Adipocyte (in vitro differentiated cells): ENCODE measurements at regions not wholly inside any gene's neighbourhood (a gene's known extent, or its start where the extent isn't known, plus 50 kb on each side); places are given as distances from the start of the nearest gene placed in this dataset.

Source experiments
- DNase-seq: peaks from one replicate; pipeline ENCODE4 v3.0.0-alpha.2; 2015; ENCODE audit warnings: low read depth
- H3K27me3 ChIP-seq: replicated peaks from 2 replicates; pipeline ENCODE4 v1.7.0; 2013; ENCODE audit warnings: mild to moderate bottlenecking, low read length, moderate library complexity; ENCODE audit not compliant: control insufficient read depth, insufficient read depth
- H3K36me3 ChIP-seq: 2 replicates; pipeline ENCODE4 v1.7.0; 2013; ENCODE audit warnings: low read length, mild to moderate bottlenecking, moderate library complexity; ENCODE audit not compliant: control insufficient read depth, insufficient read depth, severe bottlenecking
- H3K4me1 ChIP-seq: 2 replicates; pipeline ENCODE4 v1.7.0; 2013; ENCODE audit warnings: mild to moderate bottlenecking, low read length, moderate library complexity; ENCODE audit not compliant: control insufficient read depth, insufficient read depth
- H3K4me3 ChIP-seq: 2 replicates; pipeline ENCODE4 v1.7.0; 2013; ENCODE audit warnings: mild to moderate bottlenecking, low read length, moderate library complexity
- H3K9ac ChIP-seq: 2 replicates; pipeline ENCODE4 v1.7.0; 2013; ENCODE audit warnings: mild to moderate bottlenecking, low read length, moderate library complexity
- H3K9me3 ChIP-seq: 2 replicates; pipeline ENCODE4 v1.7.0; 2013; ENCODE audit warnings: mild to moderate bottlenecking, low read length, moderate library complexity; ENCODE audit not compliant: control insufficient read depth

DNA sequence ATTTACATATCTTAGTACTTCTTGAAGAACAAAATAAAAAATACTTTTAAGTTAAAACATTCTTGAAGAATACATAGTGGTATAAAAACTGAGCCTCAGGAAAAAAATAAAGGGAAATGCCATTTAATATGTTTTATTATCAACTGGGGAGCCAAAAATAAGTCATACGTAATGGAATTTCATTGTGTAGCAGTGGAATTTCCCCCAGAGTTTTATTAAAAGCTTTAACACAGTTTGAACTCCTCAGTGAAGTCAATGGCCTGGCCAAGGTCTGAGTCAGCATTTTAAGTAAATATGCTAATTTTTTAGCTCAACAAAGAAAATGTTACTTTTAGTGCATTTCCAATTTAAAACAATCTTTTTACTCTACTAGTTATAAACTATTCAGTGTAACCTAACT, 350.1 kb upstream of the ATP2B1 start:
- peak; percentile 69 for DNase-seq

DNA sequence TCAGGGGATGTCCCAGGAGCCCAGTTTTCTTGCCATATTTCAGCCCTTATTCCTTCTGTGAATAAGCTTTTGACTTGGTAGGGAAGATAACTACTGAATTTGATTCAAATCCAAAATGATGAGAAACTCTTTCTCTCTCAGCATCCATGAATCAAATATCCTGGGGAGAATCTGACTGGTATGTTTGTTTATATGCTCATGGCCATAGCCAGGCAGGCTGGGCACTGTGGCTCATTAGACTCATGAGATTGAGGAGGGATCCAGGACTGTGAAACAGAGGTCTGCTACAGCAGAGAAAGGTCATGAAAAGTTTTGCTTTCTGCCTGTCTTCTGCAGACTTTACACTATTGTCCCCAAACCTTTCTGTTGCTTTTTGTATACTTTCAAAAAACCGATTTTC, 346.4 kb upstream of the ATP2B1 start:
- Histone ChIP-seq H3K4me1 (peaks cover 15% of the 10 kb centered on the region), H3K4me3 (no peak overlapping the region), H3K9ac (no peak overlapping the region), H3K36me3 (no peaks in the 10 kb centered on the region), H3K27me3 (no peaks in the 10 kb centered on the region), H3K9me3 (no peaks in the 10 kb centered on the region)
- no peak for DNase-seq

More for the DNA sequence above, 350.1 kb upstream of the ATP2B1 start:
- peaks cover 20% of the 10 kb centered on the region for H3K4me1 ChIP-seq
- H3K4me3 ChIP-seq = no peak overlapping the region
- no peaks in the 10 kb centered on the region for H3K36me3 ChIP-seq
- no peaks in the 10 kb centered on the region for H3K27me3 ChIP-seq
- no peaks in the 10 kb centered on the region for H3K9me3 ChIP-seq
- no peak overlapping the region for H3K9ac ChIP-seq

DNA sequence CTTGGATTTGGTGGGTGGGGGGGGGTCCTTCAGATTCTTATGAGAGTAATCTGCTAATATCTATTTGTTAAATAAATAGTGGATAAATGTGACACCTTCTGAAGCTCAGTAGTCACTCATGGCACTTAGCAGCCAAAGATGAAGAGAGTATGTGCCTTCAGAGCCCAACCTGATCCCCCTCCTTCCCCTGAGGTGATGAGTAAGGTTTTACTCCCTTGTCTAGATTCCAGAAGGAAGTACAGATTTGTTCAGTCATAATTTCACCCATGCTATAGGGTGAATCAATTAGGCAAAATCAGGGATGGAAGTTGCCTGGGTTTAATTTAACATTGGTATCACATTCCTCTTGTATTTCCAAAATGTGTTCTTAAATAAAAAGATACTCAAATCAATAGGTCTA, 340.3 kb upstream of the ATP2B1 start:
- H3K4me1 ChIP-seq = no peaks in the 10 kb centered on the region

DNA sequence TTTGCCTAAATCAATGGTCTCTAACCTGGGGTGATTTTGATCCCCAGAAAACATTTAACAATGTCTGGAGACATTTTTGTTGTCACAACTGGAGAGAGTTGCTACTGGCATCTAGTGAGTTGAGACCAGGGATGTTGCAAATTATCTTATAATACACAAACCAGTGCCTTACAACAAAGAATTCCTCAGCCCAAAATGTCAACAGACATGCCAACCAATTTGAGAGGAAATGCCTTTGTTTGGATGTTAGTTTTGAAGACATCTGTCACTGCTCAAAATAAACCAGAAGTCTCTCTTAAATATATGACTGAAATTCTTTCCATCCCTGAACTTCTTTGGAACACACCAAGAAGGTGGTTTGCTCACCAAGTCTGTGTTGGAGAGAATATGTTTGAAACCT, 336.9 kb upstream of the ATP2B1 start:
- Histone ChIP-seq H3K4me1 (peaks cover 9% of the 10 kb centered on the region), H3K36me3 (no peaks in the 10 kb centered on the region), H3K9me3 (no peaks in the 10 kb centered on the region), H3K4me3 (no peak overlapping the region), H3K9ac (no peak overlapping the region), H3K27me3 (no peaks in the 10 kb centered on the region)
- peak; percentile 17 for DNase-seq

More for the DNA sequence above, 340.3 kb upstream of the ATP2B1 start:
- Histone ChIP-seq H3K9ac (no peak overlapping the region), H3K36me3 (no peaks in the 10 kb centered on the region), H3K27me3 (no peaks in the 10 kb centered on the region), H3K9me3 (no peaks in the 10 kb centered on the region), H3K4me3 (no peak overlapping the region)
- no peak for DNase-seq

DNA sequence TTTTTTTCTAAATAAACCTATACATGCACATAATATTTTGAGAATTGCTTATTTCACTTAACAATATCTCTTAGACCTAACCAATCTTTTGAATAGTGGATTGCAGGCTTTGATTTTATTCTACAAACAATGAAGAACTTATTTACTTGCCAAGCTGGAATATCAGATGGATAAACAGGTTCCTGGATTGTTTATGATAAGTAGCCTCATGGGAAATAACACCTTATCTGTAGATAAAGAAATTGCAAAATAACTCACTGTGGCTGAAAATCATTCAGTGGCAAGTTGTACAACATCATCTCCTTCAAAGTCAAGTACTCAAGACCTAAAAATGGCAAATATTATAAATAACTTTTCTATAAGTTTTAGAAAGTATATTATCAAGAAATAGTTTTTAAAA, 335.4 kb upstream of the ATP2B1 start:
- no peaks in the 10 kb centered on the region for H3K9me3 ChIP-seq
- no peak overlapping the region for H3K9ac ChIP-seq
- H3K4me3 ChIP-seq = no peak overlapping the region
- H3K4me1 ChIP-seq = peaks cover 9% of the 10 kb centered on the region
- H3K27me3 ChIP-seq = no peaks in the 10 kb centered on the region
- no peaks in the 10 kb centered on the region for H3K36me3 ChIP-seq
- DNase-seq = no peak

DNA sequence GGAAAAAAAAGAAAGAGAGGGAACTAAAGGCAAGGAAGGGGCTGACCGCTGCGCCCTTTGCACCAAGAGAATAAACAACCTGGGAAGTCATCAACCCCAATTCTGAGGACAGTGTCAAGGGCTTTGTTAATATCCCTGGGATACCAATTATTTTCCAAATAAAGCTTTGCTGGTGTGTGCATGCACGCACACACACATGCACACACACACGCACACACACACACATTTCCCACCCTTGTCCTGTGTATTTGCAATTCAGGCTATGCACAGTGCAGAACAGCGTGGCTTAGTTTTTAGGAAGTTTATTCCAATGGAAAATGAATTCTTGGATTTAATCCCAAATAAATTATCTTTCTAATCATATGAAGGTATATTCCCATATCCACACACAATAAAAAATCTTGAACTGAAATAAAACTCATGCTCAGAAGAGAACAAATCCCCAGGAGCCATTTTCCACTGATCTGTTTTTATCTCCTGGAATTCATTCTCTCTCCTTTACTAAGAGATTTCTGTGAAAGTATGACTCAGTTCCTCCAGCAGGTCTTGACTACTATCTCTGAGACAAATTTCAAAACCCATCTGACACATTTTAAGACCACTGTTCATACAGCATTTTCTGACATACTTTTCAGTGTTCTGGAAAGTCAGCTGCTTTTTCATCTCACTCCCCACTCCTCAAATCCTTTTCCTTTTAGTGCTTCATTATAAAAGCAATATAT, 334.4 kb upstream of the ATP2B1 start:
- Histone ChIP-seq H3K4me3 (no peak overlapping the region), H3K9ac (no peak overlapping the region), H3K27me3 (no peaks in the 10 kb centered on the region), H3K36me3 (no peaks in the 10 kb centered on the region), H3K4me1 (peaks cover 10% of the 10 kb centered on the region), H3K9me3 (no peaks in the 10 kb centered on the region)
- peak; percentile 66 for DNase-seq

DNA sequence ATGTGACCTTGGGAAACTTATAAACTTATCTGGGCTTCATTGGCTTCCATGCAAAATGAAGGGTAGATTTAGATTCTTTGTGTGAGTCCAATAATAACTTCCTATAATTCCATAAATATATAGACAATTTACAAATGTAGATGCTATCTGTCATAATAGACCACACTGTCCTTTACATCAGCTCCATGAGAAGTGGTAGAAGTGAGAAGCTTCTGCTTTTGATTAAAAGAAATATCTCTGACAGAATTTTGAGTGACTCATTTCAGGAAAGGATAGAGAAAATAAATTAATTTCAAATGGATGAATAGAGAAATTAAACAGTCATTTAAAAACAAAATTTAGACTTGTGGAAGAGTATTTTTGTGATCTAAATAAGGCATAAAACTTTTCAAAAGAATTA, 329.7 kb upstream of the ATP2B1 start:
- Histone ChIP-seq H3K27me3 (no peaks in the 10 kb centered on the region), H3K9me3 (peaks cover 7% of the 10 kb centered on the region), H3K9ac (no peak overlapping the region), H3K4me3 (no peak overlapping the region), H3K36me3 (no peaks in the 10 kb centered on the region), H3K4me1 (peaks cover 21% of the 10 kb centered on the region)
- DNase-seq = no peak

DNA sequence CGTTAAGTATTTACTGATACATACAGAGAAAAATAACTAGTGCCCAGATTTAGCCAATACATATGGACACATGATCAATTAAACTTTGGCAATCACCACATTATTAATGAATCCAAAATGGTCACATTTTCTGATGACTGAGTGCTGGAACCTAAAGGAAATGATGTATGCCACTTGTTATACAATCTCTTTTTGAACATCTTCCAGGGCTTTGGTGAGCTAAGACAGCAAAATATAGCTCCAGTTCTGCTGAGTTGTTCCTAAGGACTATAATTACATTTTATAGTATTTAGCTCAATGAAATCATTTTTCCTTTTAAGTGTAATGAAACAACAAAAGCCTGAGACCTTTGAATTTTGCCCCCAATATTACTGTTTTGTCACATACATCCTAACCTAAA, 329.1 kb upstream of the ATP2B1 start:
- Histone ChIP-seq H3K36me3 (no peaks in the 10 kb centered on the region), H3K9me3 (peaks cover 7% of the 10 kb centered on the region), H3K27me3 (no peaks in the 10 kb centered on the region), H3K9ac (no peak overlapping the region), H3K4me3 (no peak overlapping the region), H3K4me1 (peaks cover 17% of the 10 kb centered on the region)
- DNase-seq = peak; percentile 36

DNA sequence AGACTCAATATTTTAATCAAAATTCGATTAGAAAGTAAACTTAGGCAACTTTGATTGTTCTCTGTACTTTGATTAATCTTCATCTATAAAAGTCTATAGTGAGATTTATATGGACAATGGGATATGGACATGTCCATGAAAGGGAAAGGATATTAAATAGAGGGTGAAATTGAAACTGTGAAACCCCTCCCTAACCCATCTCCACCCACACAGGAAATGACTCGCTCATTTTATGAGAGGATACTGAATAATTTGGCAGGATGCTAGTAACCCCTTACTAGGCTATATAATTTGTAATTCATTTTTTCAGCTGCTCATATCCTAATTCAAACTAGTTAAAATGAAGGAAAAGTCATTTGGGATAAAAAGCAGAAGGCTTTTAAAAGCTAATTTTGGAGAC, 328.0 kb upstream of the ATP2B1 start:
- Histone ChIP-seq H3K27me3 (no peaks in the 10 kb centered on the region), H3K4me3 (no peak overlapping the region)
- DNase-seq = no peak

DNA sequence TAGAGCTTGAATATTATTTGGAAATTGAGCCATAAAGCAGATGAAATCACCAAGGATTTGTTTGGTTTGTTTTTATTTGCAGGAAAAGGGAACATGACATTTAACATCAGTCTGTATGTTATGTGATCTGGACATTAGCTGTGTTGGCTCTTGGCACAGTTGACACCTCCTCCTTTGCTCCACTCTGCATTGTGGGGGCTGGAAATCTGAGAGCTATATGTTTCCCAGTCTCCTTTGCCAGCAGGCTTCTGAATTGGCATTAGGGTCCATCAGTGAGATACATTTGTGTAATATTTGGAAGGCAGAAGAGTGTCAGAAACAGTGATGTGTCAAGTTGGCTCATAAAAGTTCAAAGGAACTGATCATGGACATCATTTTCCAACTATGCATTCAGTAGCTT, 322.1 kb upstream of the ATP2B1 start:
- no peak overlapping the region for H3K4me3 ChIP-seq
- DNase-seq = no peak
- no peaks in the 10 kb centered on the region for H3K9me3 ChIP-seq
- H3K27me3 ChIP-seq = no peaks in the 10 kb centered on the region
- no peak overlapping the region for H3K9ac ChIP-seq
- H3K4me1 ChIP-seq = peaks cover 3% of the 10 kb centered on the region
- H3K36me3 ChIP-seq = no peaks in the 10 kb centered on the region

More for the DNA sequence above, 328.0 kb upstream of the ATP2B1 start:
- H3K4me1 ChIP-seq = peaks cover 17% of the 10 kb centered on the region
- no peaks in the 10 kb centered on the region for H3K36me3 ChIP-seq
- peaks cover 7% of the 10 kb centered on the region for H3K9me3 ChIP-seq
- no peak overlapping the region for H3K9ac ChIP-seq

DNA sequence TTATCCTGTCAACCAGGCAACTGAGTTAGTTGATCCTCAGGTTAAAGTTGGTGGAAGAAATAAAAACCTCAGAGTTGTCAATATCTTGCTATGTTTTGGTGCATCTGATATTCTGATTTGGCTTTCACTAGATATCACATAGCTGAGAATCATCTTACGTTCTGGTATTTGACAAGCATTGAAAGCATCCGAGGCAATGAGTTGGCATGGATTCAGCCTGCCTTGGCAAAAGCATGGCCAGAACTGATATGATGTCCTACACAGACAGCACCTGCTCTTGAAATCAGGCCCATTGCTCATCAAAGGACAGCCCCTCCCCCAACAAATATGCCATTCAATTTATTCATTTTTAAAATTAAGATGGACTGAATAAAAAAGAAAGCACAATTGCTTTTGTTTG, 320.7 kb upstream of the ATP2B1 start:
- no peaks in the 10 kb centered on the region for H3K36me3 ChIP-seq
- no peak for DNase-seq
- H3K27me3 ChIP-seq = no peaks in the 10 kb centered on the region
- H3K4me1 ChIP-seq = peaks cover 5% of the 10 kb centered on the region
- H3K9me3 ChIP-seq = no peaks in the 10 kb centered on the region
- H3K4me3 ChIP-seq = no peak overlapping the region
- H3K9ac ChIP-seq = no peak overlapping the region

DNA sequence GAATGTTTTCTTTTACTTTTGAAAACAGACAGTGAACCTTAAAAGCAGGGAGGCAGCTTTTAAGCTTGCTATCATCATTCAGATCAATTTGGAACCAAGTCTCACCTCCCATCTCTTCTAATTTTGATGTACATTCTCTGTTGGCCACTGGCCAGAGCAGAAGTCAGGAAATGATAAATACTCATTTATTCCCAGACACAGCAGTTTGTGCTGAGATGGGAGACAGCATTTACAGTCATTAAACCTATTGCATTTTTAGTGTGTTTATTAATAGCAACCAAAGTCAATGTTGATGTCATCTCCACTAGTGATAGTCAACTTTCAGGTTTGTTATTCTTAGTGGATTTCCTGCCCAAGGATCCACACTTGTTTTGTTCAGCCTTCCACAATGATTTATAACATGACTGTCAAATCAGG, 320.0 kb upstream of the ATP2B1 start:
- Histone ChIP-seq H3K36me3 (no peaks in the 10 kb centered on the region), H3K4me3 (no peak overlapping the region), H3K4me1 (peaks cover 9% of the 10 kb centered on the region), H3K9me3 (no peaks in the 10 kb centered on the region), H3K9ac (no peak overlapping the region), H3K27me3 (no peaks in the 10 kb centered on the region)
- DNase-seq = no peak
